ENCODE measurements at regions not wholly inside any gene's neighbourhood (a gene's known extent, or its start where the extent isn't known, plus 50 kb on each side); places are given as distances from the start of the nearest gene placed in this dataset.

- Mint-ChIP-seq H3K4me1 (peaks cover 3% of the 10 kb centered on the region), H3K36me3 (ENCODE audit: low read depth) (no peaks in the 10 kb centered on the region), H3K9me3 (no peaks in the 10 kb centered on the region), H3K27me3 (ENCODE audit: insufficient read depth) (peaks cover 57% of the 10 kb centered on the region), H3K27ac (no peak overlapping the region), H3K4me3 (no peak overlapping the region)
- H3K36me3 ChIP-seq (ENCODE audit: control insufficient read depth, insufficient read depth, low read length) = no peaks in the 10 kb centered on the region
- H3K27me3 ChIP-seq (ENCODE audit: control insufficient read depth, insufficient read depth, low read length, poor library complexity, severe bottlenecking) = no peaks in the 10 kb centered on the region
- TF ChIP-seq CTCF (conservative IDR thresholded peaks at IDR 0.05) = no peak
- H3K27ac ChIP-seq (ENCODE audit: low read depth, low read length) = no peak overlapping the region
- no peak for DNase-seq
- H3K9ac ChIP-seq (ENCODE audit: extremely low read depth, low read length, poor library complexity, severe bottlenecking) = no peak overlapping the region
- WGBS, 2 experiments (ENCODE audit: insufficient coverage in 1 of 2, insufficient read length in 1 of 2) = 80 to 89% methylated on average over 1 to 3 of the region's 3 CpGs
- H3K4me3 ChIP-seq (ENCODE audit: low read length) = no peak overlapping the region
- no peaks in the 10 kb centered on the region for H3K4me1 ChIP-seq (ENCODE audit: control insufficient read depth, insufficient read depth, low read length)
- no peaks in the 10 kb centered on the region for H3K9me3 ChIP-seq (ENCODE audit: control insufficient read depth, low read length)
Measured at GRCh38 chr7:85775431-85775830, 588.6 kb upstream of the SEMA3D start.

- H3K9me3 ChIP-seq (ENCODE audit: control insufficient read depth, low read length) = no peaks in the 10 kb centered on the region
- no peaks in the 10 kb centered on the region for H3K36me3 ChIP-seq (ENCODE audit: control insufficient read depth, insufficient read depth, low read length)
- no peaks in the 10 kb centered on the region for H3K4me1 ChIP-seq (ENCODE audit: control insufficient read depth, insufficient read depth, low read length)
- TF ChIP-seq CTCF (conservative IDR thresholded peaks at IDR 0.05) = no peak
- H3K9me3 Mint-ChIP-seq = no peaks in the 10 kb centered on the region
- peaks cover 57% of the 10 kb centered on the region for H3K27me3 Mint-ChIP-seq (ENCODE audit: insufficient read depth)
- no peaks in the 10 kb centered on the region for H3K36me3 Mint-ChIP-seq (ENCODE audit: low read depth)
- H3K27ac Mint-ChIP-seq = no peak overlapping the region
- H3K9ac ChIP-seq (ENCODE audit: extremely low read depth, low read length, poor library complexity, severe bottlenecking) = no peak overlapping the region
- H3K4me3 ChIP-seq (ENCODE audit: low read length) = no peak overlapping the region
- no peak for DNase-seq
- no peak overlapping the region for H3K27ac ChIP-seq (ENCODE audit: low read depth, low read length)
- H3K4me1 Mint-ChIP-seq = peaks cover 3% of the 10 kb centered on the region
- no peaks in the 10 kb centered on the region for H3K27me3 ChIP-seq (ENCODE audit: control insufficient read depth, insufficient read depth, low read length, poor library complexity, severe bottlenecking)
- H3K4me3 Mint-ChIP-seq = no peak overlapping the region
- WGBS, 2 experiments (ENCODE audit: insufficient coverage in 1 of 2, insufficient read length in 1 of 2) = 94% methylated on average over 5 to 6 of the region's 6 CpGs
Measured at GRCh38 chr7:85774986-85775385, 588.1 kb upstream of the SEMA3D start.

GRCh38 chr7:85773116-85773728 is 586.4 kb upstream of the SEMA3D start:
- Mint-ChIP-seq H3K4me1 (peaks cover 6% of the 10 kb centered on the region), H3K27ac (no peak overlapping the region), H3K27me3 (ENCODE audit: insufficient read depth) (peaks cover 69% of the 10 kb centered on the region), H3K36me3 (ENCODE audit: low read depth) (no peaks in the 10 kb centered on the region), H3K4me3 (no peak overlapping the region), H3K9me3 (no peaks in the 10 kb centered on the region)
- Histone ChIP-seq H3K4me1 (ENCODE audit: control insufficient read depth, insufficient read depth, low read length) (no peaks in the 10 kb centered on the region), H3K9me3 (ENCODE audit: control insufficient read depth, low read length) (peaks cover 7% of the 10 kb centered on the region), H3K4me3 (ENCODE audit: low read length) (no peak overlapping the region), H3K27ac (ENCODE audit: low read depth, low read length) (no peak overlapping the region), H3K36me3 (ENCODE audit: control insufficient read depth, insufficient read depth, low read length) (peaks cover 5% of the 10 kb centered on the region), H3K9ac (ENCODE audit: extremely low read depth, low read length, poor library complexity, severe bottlenecking) (no peak overlapping the region), H3K27me3 (ENCODE audit: control insufficient read depth, insufficient read depth, low read length, poor library complexity, severe bottlenecking) (no peaks in the 10 kb centered on the region)
- WGBS, 2 experiments (ENCODE audit: insufficient coverage in 1 of 2, insufficient read length in 1 of 2) = 86% methylated on average over 2 of the region's 2 CpGs; no CpG with 5 or more reads in 1 of the 2 experiments
- no peak for DNase-seq
- TF ChIP-seq CTCF (conservative IDR thresholded peaks at IDR 0.05) = no peak
